Breast epithelium (tissue), 3 donors: ENCODE measurements at regions not wholly inside any gene's neighbourhood (a gene's known extent, or its start where the extent isn't known, plus 50 kb on each side); places are given as distances from the start of the nearest gene placed in this dataset.

Source experiments
- POLR2A ChIP-seq: fragments of 450-650 bp; IDR thresholded peaks from one replicate; pipeline ENCODE4 v1.6.1; 2016; ENCODE audit warnings: antibody characterized with exemption, mild to moderate bottlenecking, moderate library complexity
- POLR2AphosphoS5 ChIP-seq, 3 donors: sonication (generic); formaldehyde crosslinking; IDR thresholded peaks; one replicate each; pipeline ENCODE4 v1.6.1; 2017; ENCODE audit warnings: antibody characterized with exemption in 3 of 3
- TF ChIP-seq, protein P1 (sequence below), 3 donors: fragments of 450-650 bp; IDR thresholded peaks; one replicate each; pipeline ENCODE4 v1.5.1; 2016 to 2017; ENCODE audit warnings: antibody characterized with exemption in 3 of 3, mild to moderate bottlenecking in 3 of 3, moderate library complexity in 3 of 3

DNA sequence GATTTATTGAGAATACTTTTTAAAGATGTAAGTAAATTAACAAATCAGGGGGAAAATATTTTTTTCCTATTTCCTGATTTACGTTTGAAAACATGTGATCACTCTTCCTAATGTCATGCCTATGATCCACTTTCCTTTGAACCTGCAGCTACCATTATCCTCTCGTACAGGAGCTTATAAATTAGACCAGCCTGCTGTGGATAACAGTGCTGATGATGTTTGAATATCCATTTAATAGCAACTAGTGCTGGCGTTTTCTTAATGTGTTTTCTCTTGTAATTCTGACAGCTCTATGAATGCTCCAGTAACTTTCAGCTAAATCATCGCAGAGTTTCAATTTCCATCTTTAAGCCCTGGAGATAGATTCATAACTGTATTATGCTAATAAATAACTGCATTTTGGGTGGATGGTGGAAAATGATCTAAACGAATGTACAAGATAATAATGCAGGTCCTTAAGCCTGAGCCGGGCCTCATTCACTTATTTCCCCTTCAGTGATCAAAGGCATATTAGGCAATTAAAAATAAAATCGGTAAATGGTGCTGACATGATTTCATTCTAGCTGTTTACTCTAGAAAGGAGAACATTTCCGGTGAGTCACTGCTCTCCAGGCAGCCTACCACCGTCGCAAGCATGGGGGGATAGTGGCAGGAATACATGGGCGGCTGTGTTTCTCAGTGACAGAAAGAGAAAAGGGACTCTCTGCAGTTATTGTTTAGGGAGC lies 58.5 kb upstream of the SLC24A5 start:
- TF ChIP-seq POLR2A (no peak), POLR2AphosphoS5 (IDR thresholded peaks at IDR 0.05) (no peak)
- TF ChIP-seq, protein P1, sequence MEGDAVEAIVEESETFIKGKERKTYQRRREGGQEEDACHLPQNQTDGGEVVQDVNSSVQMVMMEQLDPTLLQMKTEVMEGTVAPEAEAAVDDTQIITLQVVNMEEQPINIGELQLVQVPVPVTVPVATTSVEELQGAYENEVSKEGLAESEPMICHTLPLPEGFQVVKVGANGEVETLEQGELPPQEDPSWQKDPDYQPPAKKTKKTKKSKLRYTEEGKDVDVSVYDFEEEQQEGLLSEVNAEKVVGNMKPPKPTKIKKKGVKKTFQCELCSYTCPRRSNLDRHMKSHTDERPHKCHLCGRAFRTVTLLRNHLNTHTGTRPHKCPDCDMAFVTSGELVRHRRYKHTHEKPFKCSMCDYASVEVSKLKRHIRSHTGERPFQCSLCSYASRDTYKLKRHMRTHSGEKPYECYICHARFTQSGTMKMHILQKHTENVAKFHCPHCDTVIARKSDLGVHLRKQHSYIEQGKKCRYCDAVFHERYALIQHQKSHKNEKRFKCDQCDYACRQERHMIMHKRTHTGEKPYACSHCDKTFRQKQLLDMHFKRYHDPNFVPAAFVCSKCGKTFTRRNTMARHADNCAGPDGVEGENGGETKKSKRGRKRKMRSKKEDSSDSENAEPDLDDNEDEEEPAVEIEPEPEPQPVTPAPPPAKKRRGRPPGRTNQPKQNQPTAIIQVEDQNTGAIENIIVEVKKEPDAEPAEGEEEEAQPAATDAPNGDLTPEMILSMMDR (IDR thresholded peaks at IDR 0.05) = no peak
